GM21737 (cell line): ENCODE measurements at regions not wholly inside any gene's neighbourhood (a gene's known extent, or its start where the extent isn't known, plus 50 kb on each side); places are given as distances from the start of the nearest gene placed in this dataset.
"Not testable (repeated sequence)": the region's sequence is repeated elsewhere in the genome, so short reads cannot be mapped to it uniquely, and the experiment has no call there.

Experiments
- ATAC-seq: cut with Tn5 transposase; IDR thresholded peaks from one replicate; pipeline ENCODE4 v1.9.1; 2021; ENCODE audit warnings: mild to moderate bottlenecking, moderate library complexity; ENCODE audit not compliant: unreplicated experiment

DNA sequence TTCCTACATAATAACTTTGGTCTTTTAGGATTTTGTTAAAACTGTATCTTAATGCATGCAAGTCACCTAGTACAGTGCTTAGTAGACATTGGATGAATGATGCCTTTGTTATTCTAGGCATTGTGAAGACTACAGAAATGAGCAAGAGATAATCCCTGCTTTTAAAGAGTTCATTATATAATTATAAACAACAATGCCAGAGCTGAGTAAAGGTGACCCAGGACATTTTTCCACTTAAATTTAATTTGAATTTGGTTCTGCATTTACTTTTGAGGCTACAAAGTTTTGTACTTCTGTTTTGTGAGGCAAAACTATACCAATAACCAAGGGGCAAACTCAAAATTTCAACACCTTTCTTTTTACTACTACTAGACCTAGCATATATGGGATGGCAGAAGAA, 182.0 kb upstream of the SESN3 start:
- no peak for ATAC-seq

DNA sequence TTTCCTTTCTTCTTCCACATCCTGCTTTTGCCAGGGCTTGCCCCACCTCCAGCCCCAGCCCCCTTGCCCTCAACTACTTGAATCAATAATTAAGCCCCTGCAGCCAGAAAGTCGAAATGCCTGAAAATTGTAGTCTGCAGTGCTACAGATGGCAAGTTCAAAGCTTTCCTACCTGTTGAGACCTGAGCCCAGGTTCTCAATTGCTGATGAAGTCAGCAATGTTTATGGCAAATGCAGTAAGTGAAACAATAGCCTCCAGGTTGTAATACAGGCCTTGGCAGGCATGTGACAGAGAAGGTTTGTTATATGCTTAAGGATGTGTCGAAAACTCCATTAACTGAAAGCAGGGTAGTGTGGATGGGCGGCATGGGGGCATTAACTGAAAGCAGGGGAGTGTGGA, 181.1 kb upstream of the SESN3 start:
- no peak for ATAC-seq

DNA sequence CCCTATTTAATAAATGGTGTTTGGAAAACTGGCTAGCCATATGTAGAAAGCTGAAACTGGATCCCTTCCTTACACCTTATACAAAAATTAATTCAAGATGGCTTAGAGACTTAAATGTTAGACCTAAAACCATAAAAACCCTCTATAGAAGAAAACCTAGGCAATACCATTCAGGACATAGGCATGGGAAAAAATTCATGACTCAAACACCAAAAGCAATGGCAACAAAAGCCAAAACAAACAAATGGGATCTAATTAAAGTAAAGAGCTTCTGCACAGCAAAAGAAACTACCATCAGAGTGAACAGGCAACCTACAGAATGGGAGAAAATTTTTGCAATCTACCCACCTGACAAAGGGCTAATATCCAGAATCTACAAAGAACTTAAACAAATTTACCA, 179.7 kb upstream of the SESN3 start:
- ATAC-seq = not testable (repeated sequence)

DNA sequence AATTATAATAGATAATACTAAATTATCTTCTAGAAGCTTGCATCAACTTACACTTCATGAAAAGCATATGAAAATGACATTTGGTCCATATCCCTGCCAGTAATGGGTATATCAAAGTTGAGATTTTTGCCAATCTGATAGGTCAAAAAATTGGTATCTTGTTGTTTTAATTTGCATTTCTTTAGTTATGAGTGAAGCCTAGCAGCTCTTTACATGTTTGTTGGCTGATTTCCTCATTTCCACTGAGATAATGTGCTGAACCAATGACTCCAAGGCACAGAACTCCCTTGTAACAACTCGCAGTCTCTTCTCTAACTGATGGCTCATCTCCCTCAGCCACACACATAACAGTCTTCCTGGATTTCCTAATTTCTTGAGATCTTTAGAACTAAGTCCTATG, 175.3 kb upstream of the SESN3 start:
- no peak for ATAC-seq

DNA sequence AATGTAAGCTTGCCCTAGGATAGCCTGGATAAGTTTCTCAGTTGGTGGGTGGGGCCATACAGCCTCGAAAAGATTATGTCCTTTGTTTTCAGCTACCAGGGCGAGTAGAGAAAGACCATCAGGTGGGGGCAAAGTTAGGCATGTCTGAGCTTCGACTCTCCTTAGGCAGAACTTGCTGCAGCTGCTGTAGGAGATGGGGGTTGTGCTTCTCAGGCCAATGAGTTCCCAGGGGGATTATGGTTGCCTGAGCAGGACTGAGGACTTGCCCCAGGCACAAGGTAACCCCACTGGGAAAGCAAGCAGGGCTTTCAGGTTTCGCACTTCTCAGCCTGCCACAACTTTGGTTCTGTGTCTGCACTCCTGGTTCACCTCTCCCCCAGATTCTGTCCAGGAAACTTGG, 173.4 kb upstream of the SESN3 start:
- ATAC-seq = no peak

DNA sequence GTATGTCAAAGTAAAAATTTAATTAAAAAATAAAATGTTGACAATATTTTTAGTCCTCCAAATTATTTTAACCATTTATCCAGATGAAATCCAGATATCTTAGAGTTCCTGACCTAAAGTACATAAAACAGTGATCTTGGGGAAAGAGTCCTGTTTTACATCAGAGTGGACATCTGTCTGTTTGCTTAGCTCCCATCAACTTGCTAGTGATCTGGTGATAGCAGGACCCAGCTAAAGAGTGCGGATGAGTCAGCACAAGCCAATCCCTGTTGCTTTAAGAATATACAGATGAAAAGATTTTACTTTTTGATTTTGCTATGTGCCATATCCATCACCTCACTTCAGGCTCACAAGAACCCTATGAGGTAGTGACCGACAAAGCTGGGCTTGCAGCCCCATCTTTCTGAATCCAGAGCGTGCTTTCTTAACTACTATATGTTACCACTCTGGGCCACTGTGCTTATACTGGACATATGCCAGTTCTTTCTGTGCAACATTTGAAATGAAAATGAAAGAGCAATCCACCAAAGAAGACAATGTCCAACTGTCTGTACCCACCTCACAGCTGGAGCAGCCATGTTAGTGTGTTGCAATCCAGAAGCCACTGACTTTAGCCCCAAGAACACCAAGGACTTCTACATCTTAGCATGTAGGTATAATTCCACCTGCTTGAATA, 167.6 kb upstream of the SESN3 start:
- no peak for ATAC-seq

DNA sequence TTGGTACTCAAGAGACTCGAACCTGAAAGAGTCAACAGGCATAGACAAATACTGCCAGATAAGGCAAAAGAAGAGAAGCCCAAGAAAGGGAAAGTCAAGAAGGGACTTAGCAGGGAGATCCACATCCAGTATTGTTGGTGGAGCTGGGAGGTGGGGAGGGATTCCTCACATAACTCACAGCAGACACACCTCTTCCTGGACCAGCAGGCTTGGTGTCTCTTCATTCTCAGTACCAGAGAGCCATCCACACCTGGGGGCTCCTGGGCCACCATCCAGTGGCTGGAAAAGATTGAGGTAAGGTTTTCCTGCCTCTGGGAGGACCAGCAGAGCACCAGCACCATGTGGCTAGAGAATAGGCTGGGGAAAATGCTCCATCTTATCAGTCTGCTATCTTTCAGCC, 161.6 kb upstream of the SESN3 start:
- ATAC-seq = no peak

DNA sequence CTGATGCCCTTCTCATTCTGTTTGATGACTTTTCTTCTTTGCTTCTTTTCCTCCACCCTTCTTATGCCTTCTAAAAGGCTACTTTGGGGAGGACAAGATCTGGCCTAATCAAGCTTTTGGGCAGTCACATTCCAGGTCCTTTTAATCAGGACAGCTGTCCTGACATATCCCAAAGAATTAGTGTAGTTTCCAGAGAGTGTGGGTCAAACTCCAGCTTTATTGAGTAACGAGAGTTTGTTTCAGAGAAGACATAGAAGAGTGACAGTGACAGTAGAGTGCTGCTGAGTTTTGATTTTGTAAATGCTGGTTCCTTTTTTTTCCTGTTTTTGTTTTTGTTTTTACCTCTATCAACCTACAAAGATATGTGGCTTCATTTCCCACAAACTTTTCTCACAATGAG, 158.4 kb upstream of the SESN3 start:
- ATAC-seq = no peak

DNA sequence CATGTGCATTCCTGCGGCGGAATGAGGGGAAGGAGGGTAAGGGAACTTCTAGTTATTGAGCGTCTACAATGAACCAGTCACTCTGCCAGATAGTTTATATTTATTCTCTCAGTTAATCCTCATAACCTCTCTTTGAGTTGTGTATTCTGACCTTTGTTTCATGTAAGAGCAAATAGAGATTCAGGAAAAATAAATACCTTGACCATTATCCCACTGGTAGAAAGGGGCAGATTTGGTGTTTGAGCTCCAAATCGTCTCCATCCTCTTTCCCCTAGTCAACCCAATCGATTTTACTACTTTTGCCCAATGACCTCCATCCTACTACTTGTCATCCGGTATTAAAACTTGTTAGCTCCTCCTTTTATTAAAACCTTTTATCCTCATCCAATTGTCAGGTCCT, 157.1 kb upstream of the SESN3 start:
- no peak for ATAC-seq

DNA sequence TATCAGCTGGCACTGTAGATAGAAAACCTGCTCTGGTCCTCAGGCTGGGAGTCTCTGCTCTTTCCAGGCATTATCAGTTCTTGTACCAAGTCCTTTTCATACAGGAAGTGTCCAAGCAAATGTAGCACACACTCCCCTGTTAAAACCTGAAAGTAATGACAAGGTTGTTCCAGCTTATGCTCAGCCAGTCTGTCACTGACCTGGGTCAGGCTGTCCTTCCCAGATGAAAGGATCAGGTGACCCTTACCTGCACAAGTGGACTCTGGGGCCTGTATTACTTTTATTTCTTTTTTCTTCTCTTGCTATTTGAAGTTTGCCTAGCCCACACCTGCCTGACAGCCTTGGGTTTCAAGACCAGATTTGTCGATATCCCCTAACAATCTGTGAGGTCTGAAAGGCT, 156.3 kb upstream of the SESN3 start:
- no peak for ATAC-seq

DNA sequence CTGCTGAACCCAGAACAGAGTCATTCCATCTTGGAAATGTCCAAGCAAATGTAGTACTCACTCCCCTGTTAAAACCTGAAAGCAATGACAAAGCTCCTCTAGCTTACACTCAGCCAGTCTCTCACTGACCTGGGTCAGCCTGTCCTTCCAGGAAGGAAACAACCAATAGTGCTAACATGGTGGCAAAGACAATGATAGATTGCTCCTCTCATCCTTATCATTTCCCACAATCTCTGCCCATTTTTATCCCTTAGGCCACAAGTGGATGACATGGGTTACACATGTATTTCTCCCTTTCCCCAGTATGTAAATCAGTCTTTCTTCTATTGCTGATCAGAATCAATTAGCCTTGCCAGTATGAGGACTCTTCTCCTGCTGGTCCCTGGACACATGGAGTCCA, 154.6 kb upstream of the SESN3 start:
- ATAC-seq = no peak

DNA sequence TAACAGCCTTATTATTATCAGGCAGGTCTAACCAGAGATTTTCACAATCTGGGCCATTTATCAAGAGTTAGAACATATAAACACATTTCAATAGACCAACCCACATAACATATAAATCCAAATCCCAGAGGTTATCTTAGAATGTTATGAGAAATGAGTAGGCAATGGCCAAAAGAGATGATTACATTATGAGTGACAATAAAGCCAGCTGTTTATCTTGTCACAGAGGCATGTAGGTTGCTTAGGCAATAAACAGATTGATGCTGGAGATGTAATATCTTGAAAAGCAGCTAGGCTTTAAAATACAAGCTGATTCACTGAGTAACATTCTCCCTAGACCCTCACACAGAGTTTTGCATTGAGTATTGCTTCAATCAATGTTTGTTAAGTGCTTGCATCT, 148.5 kb upstream of the SESN3 start:
- no peak for ATAC-seq

DNA sequence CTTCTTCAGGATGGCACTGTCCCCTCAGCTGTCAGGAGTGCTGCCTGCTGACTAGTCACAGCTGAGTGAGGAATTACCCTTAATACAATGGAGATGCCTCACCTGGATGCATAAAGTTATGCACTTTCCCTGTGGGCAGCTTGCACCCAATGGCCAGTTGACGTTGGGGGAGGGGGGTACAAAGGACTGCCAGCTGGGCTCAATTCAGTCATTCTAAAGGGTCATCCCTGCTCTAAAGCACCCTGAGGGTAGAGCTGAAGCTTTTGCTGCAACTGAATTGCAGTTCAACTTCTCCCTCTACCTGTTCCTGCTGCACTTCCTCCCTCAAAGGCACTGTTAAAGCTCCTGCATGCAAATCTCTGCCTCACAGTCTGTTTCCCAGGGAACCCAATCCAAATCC, 147.8 kb upstream of the SESN3 start:
- ATAC-seq = no peak

DNA sequence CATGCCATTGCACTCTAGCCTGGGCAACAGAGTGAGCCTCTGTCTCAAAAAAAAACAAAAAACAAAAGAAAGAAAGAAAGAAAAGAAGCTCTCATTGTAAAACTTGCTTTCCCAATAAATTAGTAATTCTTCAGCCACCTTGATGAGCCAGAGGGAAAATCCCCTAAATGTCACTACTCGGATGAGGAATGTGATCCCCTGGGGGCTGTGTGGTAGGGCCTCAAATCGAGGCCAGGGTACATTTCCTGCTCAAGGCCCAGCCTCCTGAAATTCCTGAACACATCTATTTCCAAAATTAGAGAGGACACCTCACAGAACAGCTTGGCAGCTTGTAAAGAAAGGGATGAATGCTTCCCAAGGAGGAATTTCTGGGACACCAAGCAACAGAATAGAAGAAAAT, 147.1 kb upstream of the SESN3 start:
- no peak for ATAC-seq

DNA sequence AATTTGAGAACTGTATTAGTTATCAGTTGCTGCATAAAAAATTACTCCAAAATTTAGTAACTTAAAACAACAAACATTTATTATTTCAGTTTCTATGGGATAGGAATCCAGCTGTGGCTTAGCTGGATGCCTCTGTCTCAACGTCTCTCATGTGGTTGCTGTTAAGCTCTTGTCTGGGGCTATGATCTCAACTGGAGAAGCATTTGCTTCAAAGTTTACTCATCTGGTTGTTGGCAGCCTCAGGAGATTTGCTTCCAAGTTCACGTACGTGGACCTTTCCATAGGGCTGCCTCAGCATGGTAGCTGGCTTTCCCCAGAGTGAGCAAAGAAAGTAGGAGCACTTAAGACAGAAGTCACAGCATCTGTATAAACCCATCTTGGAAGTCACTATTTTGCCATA, 144.9 kb upstream of the SESN3 start:
- ATAC-seq = no peak

DNA sequence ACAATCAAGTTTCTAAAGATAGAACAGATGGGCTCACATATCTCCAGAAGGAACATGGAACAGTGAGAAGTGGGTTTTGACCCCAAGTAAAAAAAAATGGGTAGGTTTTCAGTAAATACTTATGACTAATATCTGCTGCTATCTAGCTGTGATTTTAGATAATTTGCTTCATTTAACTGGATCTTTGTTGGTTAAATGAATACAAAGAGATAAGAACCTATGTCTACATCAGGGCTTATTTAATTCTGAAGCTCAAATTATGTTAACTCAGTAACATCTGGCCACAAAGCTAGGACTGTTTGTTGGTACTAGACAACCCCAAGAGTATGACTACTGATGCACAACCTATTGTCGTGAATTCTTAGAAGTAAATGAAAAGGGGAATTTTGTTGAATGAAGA, 144.4 kb upstream of the SESN3 start:
- ATAC-seq = no peak

DNA sequence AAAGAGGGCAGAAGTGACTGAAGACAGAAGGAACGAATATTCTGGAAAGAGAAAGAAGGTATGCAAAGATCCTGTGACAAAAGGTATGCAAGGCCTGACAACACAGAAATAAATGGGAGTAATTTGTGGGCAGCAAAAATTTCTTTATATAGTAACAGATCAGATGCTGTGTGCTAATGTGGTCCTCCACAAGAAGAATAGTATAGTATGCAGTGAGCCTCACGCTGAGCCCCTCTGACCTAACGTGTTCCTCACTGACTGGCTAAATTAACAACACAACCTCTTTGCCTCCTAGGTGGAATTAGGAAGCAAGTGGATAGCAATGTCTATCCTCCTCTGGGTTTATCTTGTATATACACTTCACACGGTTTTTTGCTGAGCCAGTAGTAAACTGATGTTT, 143.1 kb upstream of the SESN3 start:
- ATAC-seq = no peak

DNA sequence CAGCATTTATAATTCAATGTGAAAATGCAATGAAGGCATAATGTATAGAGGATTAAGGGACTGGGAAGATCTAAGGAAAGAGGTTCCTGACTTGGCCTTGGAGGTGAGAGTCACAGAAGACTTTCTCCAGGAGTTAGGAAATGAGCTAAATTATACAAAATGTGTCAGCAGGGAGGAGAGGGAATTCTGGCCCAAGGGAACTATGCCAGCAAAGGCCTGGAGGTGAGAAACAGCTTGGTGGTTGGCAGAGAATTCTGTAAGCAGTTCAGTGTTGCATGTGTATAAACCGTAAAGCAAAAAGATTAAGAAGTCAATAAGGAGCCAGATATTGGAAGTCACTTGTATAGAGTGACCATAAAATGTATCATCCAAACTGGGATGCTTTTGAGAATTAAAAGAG, 142.2 kb upstream of the SESN3 start:
- no peak for ATAC-seq

DNA sequence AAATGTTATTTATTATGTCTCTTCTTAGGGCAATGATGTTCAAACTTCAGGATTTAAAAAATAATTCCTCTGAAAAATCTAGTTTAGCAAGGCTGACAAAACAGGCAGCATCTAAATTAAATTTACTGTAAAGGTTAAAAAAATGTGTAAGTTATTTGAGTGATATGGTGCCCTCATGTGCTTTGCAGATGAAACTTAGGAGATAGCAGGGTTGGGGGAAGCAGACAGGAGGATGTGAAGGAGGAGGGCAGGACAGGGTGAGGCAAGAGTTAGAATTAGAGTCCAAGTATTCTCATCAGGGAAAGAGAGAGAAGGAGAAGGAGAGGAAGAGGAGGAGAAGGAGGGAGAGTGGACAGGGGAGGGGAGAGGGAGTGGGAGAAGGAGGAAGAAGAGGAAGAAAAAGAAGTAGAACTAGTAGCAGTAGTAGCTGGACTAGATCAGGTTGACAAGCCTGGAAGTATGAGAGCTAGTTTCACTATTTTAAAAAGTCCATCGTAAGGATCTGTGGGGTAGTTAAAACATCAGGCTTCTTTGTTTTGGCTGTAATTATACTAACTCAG, 141.2 kb upstream of the SESN3 start:
- ATAC-seq = no peak

DNA sequence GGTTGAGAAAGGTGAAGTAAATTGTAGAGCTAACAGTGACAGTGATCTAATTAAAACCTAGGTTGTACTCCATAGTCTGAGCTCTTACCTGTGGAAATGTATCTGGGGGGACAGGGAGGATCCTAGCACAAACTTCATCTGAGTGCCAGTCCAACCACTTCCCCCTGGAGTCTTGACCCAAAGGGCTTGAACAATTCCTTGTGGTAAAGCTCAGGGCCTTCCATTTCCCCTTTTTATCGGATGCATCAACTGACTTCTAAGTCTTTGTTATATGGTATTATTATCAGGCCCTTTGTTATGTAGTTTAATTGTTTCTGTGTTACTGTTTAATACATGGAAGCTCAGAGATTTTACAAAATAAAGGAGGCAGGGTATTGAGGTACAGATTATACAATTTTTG, 140.2 kb upstream of the SESN3 start:
- no peak for ATAC-seq

DNA sequence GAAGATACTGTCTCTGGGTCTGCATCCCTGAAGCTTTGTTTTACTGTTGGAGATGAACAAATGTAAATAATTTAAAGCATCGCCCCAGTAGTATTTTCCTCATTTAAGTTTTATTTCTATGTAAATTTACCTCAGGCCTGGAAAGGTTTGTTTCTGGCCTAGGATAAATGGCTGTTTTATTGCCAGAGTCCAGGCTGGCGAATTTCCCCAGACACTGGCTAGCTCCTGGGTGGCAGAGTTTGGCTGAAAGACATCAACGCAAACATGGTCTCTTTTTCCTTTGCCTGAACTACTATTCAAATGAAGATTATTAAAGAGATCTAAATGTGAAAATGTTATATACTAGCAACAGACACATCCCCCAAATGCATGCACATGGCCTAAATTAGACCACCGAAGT, 136.7 kb upstream of the SESN3 start:
- ATAC-seq = no peak

DNA sequence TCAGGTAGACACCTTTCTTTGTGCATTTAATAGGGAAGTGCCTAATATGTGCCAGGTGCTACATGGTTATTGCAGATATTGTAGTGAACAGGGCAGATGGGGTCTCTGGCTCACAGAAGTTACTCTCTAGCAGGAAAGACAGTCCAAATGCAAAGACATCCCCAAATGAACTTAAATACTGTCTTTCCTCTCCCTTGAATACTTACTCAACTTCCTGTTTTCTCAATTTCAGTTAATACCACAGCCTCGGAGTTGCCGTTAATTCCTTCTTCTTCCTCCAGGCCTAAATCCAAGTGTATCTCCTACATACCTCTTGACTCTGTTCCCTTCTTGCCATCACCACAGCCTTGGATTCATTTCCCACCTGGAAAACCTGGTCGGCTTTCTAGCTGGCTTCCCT, 134.3 kb upstream of the SESN3 start:
- ATAC-seq = no peak
